Tibial artery (tissue), 4 donors: ENCODE measurements at regions not wholly inside any gene's neighbourhood (a gene's known extent, or its start where the extent isn't known, plus 50 kb on each side); places are given as distances from the start of the nearest gene placed in this dataset.

Source experiments
- DNase-seq, 2 donors: peaks; one replicate each; pipeline ENCODE4 v3.0.0-alpha.2; 2019
- H3K27ac ChIP-seq, 2 donors: fragments of 200-600 bp; sonication (generic) in 1 of 2; 1 replicate in 1 of 2; 2 replicates in 1 of 2; pipeline ENCODE4 v1.5.1; 2018 to 2019; ENCODE audit warnings: mild to moderate bottlenecking in 1 of 2
- H3K27me3 ChIP-seq, 2 donors: fragments of 200-600 bp; sonication (generic) in 1 of 2; one replicate each; pipeline versions ENCODE4 v1.5.1 to v1.6.0; 2016 to 2019
- H3K36me3 ChIP-seq, 3 donors: fragments of 200-600 bp; sonication (generic) in 2 of 3; one replicate each; pipeline ENCODE4 v1.5.1; 2016 to 2019; ENCODE audit warnings: mild to moderate bottlenecking in 2 of 3
- H3K4me1 ChIP-seq, 4 donors: fragments of 200-600 bp; sonication (generic) in 2 of 4; 1 replicate in 3 of 4; 2 replicates in 1 of 4; pipeline ENCODE4 v1.5.1; 2016 to 2019
- H3K4me3 ChIP-seq, 2 donors: fragments of 200-600 bp; sonication (generic) in 1 of 2; 1 replicate in 1 of 2; 2 replicates in 1 of 2; pipeline ENCODE4 v1.5.1; 2018 to 2019; ENCODE audit warnings: mild to moderate bottlenecking in 2 of 2
- H3K9me3 ChIP-seq, 3 donors: fragments of 200-600 bp; sonication (generic) in 1 of 3; one replicate each; pipeline ENCODE4 v1.5.1; 2016 to 2019
- intact Hi-C: fragments of 100-400 bp; cut with DNase I; formaldehyde crosslinking; loops from one replicate; pipeline ENCODE4 v1.15.0; 2023; ENCODE audit warnings: low total_unique reads
- TF ChIP-seq, protein P1 (sequence below), 2 experiments: fragments of 200-600 bp in 1 of 2; fragments of 450-650 bp in 1 of 2; IDR thresholded peaks; one replicate each; pipeline ENCODE4 v1.5.1; 2017 to 2019; ENCODE audit warnings: antibody characterized with exemption in 2 of 2, mild to moderate bottlenecking in 1 of 2, moderate library complexity in 1 of 2

GRCh38 chr20:40416274-40416673 lies 272.8 kb downstream of the MAFB start:
- no peak overlapping the region for H3K4me3 ChIP-seq
- DNase-seq: no peak
- H3K27me3 ChIP-seq: no peaks in the 10 kb centered on the region
- TF ChIP-seq, protein P1, sequence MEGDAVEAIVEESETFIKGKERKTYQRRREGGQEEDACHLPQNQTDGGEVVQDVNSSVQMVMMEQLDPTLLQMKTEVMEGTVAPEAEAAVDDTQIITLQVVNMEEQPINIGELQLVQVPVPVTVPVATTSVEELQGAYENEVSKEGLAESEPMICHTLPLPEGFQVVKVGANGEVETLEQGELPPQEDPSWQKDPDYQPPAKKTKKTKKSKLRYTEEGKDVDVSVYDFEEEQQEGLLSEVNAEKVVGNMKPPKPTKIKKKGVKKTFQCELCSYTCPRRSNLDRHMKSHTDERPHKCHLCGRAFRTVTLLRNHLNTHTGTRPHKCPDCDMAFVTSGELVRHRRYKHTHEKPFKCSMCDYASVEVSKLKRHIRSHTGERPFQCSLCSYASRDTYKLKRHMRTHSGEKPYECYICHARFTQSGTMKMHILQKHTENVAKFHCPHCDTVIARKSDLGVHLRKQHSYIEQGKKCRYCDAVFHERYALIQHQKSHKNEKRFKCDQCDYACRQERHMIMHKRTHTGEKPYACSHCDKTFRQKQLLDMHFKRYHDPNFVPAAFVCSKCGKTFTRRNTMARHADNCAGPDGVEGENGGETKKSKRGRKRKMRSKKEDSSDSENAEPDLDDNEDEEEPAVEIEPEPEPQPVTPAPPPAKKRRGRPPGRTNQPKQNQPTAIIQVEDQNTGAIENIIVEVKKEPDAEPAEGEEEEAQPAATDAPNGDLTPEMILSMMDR (IDR thresholded peaks at IDR 0.05): no peak
- no peaks in the 10 kb centered on the region for H3K36me3 ChIP-seq
- peaks cover 0 to 11% (median 3%) of the 10 kb centered on the region in 3 donors for H3K9me3 ChIP-seq
- intact Hi-C loops: no loop called here
- no peaks in the 10 kb centered on the region for H3K4me1 ChIP-seq
- no peak overlapping the region for H3K27ac ChIP-seq

GRCh38 chr20:40414843-40415615 lies 274.0 kb downstream of the MAFB start:
- no peaks in the 10 kb centered on the region for H3K36me3 ChIP-seq
- no peak for DNase-seq
- H3K27me3 ChIP-seq: no peaks in the 10 kb centered on the region
- intact Hi-C loops: no loop called here
- H3K4me1 ChIP-seq: no peaks in the 10 kb centered on the region
- H3K4me3 ChIP-seq: no peak overlapping the region
- peaks cover 0 to 11% (median 3%) of the 10 kb centered on the region in 3 donors for H3K9me3 ChIP-seq
- TF ChIP-seq, protein P1 (IDR thresholded peaks at IDR 0.05): no peak
- H3K27ac ChIP-seq: no peak overlapping the region

- Histone ChIP-seq H3K27me3 (no peaks in the 10 kb centered on the region), H3K27ac (no peak overlapping the region), H3K36me3 (no peaks in the 10 kb centered on the region), H3K9me3 (no peaks in the 10 kb centered on the region), H3K4me1 (peaks cover 0 to 9% (median 3%) of the 10 kb centered on the region in 4 donors), H3K4me3 (no peak overlapping the region)
- DNase-seq: no peak
- intact Hi-C loops: no loop called here
- TF ChIP-seq, protein P1 (IDR thresholded peaks at IDR 0.05): no peak
Observed at GRCh38 chr20:40410028-40410427, 279.0 kb downstream of the MAFB start.

GRCh38 chr20:40397467-40397866 lies 291.6 kb downstream of the MAFB start:
- TF ChIP-seq, protein P1 (IDR thresholded peaks at IDR 0.05): no peak
- DNase-seq: no peak
- Histone ChIP-seq H3K27ac (no peak overlapping the region), H3K27me3 (no peaks in the 10 kb centered on the region), H3K36me3 (no peaks in the 10 kb centered on the region), H3K4me1 (no peaks in the 10 kb centered on the region), H3K4me3 (no peak overlapping the region), H3K9me3 (no peaks in the 10 kb centered on the region)
- intact Hi-C loops: no loop called here

GRCh38 chr20:40393197-40394079 lies 295.6 kb downstream of the MAFB start:
- DNase-seq: no peak
- Histone ChIP-seq H3K9me3 (no peaks in the 10 kb centered on the region), H3K4me3 (no peak overlapping the region), H3K27me3 (no peaks in the 10 kb centered on the region), H3K36me3 (no peaks in the 10 kb centered on the region), H3K4me1 (no peaks in the 10 kb centered on the region), H3K27ac (no peak overlapping the region)
- TF ChIP-seq, protein P1 (IDR thresholded peaks at IDR 0.05): no peak
- intact Hi-C loops: no loop called here
